ENCODE measurements at regions not wholly inside any gene's neighbourhood (a gene's known extent, or its start where the extent isn't known, plus 50 kb on each side); places are given as distances from the start of the nearest gene placed in this dataset.

DNA sequence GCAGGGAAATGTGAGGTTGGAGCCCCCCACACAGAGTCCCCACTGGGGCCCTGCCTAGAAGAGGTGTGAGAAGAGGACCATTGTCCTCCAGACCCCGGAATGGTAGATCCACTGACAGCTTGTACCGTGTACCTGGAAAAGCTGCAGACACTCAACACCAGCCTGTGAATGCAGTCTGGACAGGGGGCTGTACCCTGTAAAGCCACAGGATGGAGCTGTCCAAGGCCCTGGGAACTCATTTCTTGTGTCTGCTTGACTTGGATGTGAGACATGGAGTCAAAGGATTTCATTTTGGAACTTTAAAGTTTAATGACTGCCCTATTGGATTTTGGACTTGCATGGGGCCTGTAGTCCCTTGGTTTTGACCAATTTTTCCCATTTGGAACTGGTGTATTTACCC lies 535.0 kb upstream of the MEF2C start:
- no CpG with 5 or more reads among the region's 2 CpGs for WGBS (ENCODE audit: insufficient coverage, low lambda C conversion rate)

DNA sequence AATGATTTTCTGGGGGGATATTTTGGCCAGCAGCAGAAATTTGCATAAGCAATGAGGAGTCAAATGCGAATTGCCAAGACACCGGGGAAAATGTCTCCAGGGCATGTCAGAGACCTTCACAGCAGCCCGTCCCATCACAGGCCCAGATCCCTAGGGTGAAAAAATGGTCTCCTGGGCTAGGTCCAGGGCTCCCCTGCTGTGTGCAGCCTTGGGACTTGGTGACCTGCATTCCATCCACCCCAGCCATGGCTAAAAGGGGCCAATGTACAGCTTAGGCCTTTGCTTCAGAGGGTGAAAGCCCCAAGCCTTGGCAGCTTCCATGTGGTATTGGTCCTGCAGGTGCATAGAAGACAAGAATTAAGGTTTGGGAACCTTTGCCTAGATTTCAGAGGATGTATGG lies 534.5 kb upstream of the MEF2C start:
- no peaks in the 10 kb centered on the region for H3K9me3 ChIP-seq (ENCODE audit: control insufficient read depth, low read depth, low read length)
- DNase-seq = no peak
- no CpG with 5 or more reads among the region's 3 CpGs for WGBS (ENCODE audit: insufficient coverage, low lambda C conversion rate)
- H3K27ac ChIP-seq (ENCODE audit: low read length) = no peak overlapping the region
- peaks cover 3% of the 10 kb centered on the region for H3K4me1 ChIP-seq (ENCODE audit: control insufficient read depth, insufficient read depth, low read length)
- H3K36me3 ChIP-seq (ENCODE audit: control insufficient read depth, insufficient read depth, low read length) = no peaks in the 10 kb centered on the region
- no peaks in the 10 kb centered on the region for H3K27me3 ChIP-seq (ENCODE audit: control insufficient read depth, insufficient read depth, low read length)
- H3K4me3 ChIP-seq (ENCODE audit: low read length) = no peak overlapping the region

More for the DNA sequence above, 535.0 kb upstream of the MEF2C start:
- H3K27ac ChIP-seq (ENCODE audit: low read length) = no peak overlapping the region
- H3K36me3 ChIP-seq (ENCODE audit: control insufficient read depth, insufficient read depth, low read length) = no peaks in the 10 kb centered on the region
- peaks cover 3% of the 10 kb centered on the region for H3K4me1 ChIP-seq (ENCODE audit: control insufficient read depth, insufficient read depth, low read length)
- no peaks in the 10 kb centered on the region for H3K9me3 ChIP-seq (ENCODE audit: control insufficient read depth, low read depth, low read length)
- H3K27me3 ChIP-seq (ENCODE audit: control insufficient read depth, insufficient read depth, low read length) = no peaks in the 10 kb centered on the region
- H3K4me3 ChIP-seq (ENCODE audit: low read length) = no peak overlapping the region
- no peak for DNase-seq

DNA sequence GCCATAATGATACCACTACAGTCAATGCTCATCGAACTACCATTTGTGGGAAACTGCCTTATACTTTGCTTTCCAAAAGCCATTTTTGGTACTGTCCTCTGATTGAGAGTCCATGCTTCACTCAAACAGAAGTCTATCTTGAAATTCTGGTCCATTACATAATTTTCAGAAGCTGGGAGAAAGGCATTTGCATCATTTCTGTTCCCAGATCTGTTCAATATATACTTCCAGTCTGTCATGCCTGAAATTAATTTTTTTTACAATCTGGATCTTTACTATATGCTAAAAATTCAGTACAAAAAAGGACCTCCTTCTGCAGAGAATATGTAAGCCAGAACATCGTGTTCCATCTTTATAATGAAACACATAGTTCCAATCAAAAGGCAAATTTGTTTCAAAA lies 528.9 kb upstream of the MEF2C start:
- Histone ChIP-seq H3K36me3 (ENCODE audit: control insufficient read depth, insufficient read depth, low read length) (no peaks in the 10 kb centered on the region), H3K27ac (ENCODE audit: low read length) (no peak overlapping the region), H3K9me3 (ENCODE audit: control insufficient read depth, low read depth, low read length) (no peaks in the 10 kb centered on the region), H3K4me1 (ENCODE audit: control insufficient read depth, insufficient read depth, low read length) (no peaks in the 10 kb centered on the region), H3K27me3 (ENCODE audit: control insufficient read depth, insufficient read depth, low read length) (no peaks in the 10 kb centered on the region), H3K4me3 (ENCODE audit: low read length) (no peak overlapping the region)
- DNase-seq = no peak
- 100% methylated on average over 1 of the region's 2 CpGs for WGBS (ENCODE audit: insufficient coverage, low lambda C conversion rate)

DNA sequence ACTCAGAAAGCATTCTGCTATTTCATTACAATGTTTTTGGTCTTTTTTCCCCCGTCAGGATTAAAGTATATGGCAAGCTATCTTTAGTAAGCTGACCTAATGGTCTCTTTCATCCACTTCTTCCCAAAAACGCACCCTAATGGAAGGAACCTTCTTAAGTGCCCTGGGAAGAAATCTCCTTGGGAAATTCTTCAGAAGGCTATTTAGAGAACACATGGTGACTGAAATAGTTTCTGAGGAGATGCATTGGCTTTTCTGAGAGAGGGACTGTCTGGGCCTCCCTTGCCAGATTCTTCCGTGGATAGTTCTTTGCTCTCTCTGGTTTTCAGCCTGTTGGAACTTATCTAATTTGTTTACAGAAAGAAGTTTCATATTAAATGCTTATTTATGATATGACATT lies 524.1 kb upstream of the MEF2C start:
- 100% methylated on average over 1 of the region's 3 CpGs for WGBS (ENCODE audit: insufficient coverage, low lambda C conversion rate)
- Histone ChIP-seq H3K4me3 (ENCODE audit: low read length) (no peak overlapping the region), H3K4me1 (ENCODE audit: control insufficient read depth, insufficient read depth, low read length) (no peaks in the 10 kb centered on the region), H3K36me3 (ENCODE audit: control insufficient read depth, insufficient read depth, low read length) (no peaks in the 10 kb centered on the region), H3K27ac (ENCODE audit: low read length) (no peak overlapping the region), H3K27me3 (ENCODE audit: control insufficient read depth, insufficient read depth, low read length) (no peaks in the 10 kb centered on the region), H3K9me3 (ENCODE audit: control insufficient read depth, low read depth, low read length) (no peaks in the 10 kb centered on the region)
- no peak for DNase-seq

DNA sequence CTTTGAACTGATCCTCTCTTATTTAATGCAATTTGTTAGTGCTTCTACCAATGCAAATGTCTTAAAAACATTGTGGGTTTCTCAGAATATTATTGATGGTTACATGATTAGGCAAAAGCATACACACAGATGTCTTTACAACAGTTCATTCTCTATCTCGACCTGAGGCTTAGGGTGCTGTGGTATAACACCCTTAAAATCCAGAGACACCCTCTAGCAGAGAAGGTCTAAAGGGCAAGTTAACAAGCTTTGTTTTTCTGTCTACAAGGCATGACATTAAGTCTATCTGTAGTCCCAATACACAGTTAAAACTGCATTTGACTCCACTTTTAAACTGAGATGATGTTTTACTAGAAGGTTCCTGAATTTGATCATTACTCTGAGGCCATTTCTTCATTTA lies 518.7 kb upstream of the MEF2C start:
- H3K27me3 ChIP-seq (ENCODE audit: control insufficient read depth, insufficient read depth, low read length) = no peaks in the 10 kb centered on the region

DNA sequence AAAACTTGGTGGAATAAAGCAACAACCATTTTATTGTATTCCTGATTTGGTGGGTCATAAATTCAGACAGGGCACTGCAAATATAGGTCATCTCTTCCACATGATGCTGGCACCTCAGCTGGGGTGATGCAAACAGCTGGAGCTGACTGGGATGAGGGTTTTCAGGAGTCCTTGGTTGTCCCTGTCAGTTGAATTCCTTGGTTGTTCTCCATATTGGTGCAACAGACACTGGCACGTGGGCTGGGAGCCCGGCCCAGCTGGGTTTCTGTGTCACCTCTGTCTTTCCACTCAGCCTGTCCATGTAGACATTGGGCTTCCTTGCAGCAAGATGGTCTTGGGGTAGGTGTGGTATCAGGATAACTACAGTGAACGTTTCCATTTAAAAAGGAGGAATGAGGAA lies 518.0 kb upstream of the MEF2C start:
- Histone ChIP-seq H3K4me3 (ENCODE audit: low read length) (no peak overlapping the region), H3K27ac (ENCODE audit: low read length) (no peak overlapping the region), H3K27me3 (ENCODE audit: control insufficient read depth, insufficient read depth, low read length) (no peaks in the 10 kb centered on the region), H3K36me3 (ENCODE audit: control insufficient read depth, insufficient read depth, low read length) (no peaks in the 10 kb centered on the region), H3K4me1 (ENCODE audit: control insufficient read depth, insufficient read depth, low read length) (no peaks in the 10 kb centered on the region), H3K9me3 (ENCODE audit: control insufficient read depth, low read depth, low read length) (no peaks in the 10 kb centered on the region)
- DNase-seq = no peak
- WGBS (ENCODE audit: insufficient coverage, low lambda C conversion rate) = 100% methylated on average over 1 of the region's 3 CpGs

More for the DNA sequence above, 518.7 kb upstream of the MEF2C start:
- no CpG with 5 or more reads among the region's 1 CpG for WGBS (ENCODE audit: insufficient coverage, low lambda C conversion rate)
- no peak overlapping the region for H3K27ac ChIP-seq (ENCODE audit: low read length)
- no peak for DNase-seq
- H3K4me3 ChIP-seq (ENCODE audit: low read length) = no peak overlapping the region
- no peaks in the 10 kb centered on the region for H3K4me1 ChIP-seq (ENCODE audit: control insufficient read depth, insufficient read depth, low read length)
- no peaks in the 10 kb centered on the region for H3K9me3 ChIP-seq (ENCODE audit: control insufficient read depth, low read depth, low read length)
- H3K36me3 ChIP-seq (ENCODE audit: control insufficient read depth, insufficient read depth, low read length) = no peaks in the 10 kb centered on the region

DNA sequence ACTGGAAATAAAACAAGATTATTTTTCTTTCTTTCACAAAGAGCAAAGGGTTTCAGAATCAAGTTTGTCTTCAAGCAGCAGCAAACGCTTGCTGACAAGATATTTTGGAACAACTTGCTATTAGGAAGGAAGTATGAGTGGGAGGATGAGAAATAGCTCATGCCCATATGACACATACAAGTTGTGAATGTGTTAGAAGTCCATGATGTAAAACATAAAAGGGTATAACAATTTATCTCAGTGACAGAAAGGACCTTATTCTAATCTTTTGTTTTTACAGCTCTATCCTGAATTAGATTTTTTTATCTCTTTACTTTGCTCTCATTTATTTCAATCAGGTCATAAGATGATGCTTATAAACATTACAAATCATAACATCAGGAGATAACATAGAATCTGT lies 516.6 kb upstream of the MEF2C start:
- Histone ChIP-seq H3K27me3 (ENCODE audit: control insufficient read depth, insufficient read depth, low read length) (no peaks in the 10 kb centered on the region), H3K4me1 (ENCODE audit: control insufficient read depth, insufficient read depth, low read length) (no peaks in the 10 kb centered on the region), H3K9me3 (ENCODE audit: control insufficient read depth, low read depth, low read length) (no peaks in the 10 kb centered on the region), H3K4me3 (ENCODE audit: low read length) (no peak overlapping the region), H3K27ac (ENCODE audit: low read length) (no peak overlapping the region), H3K36me3 (ENCODE audit: control insufficient read depth, insufficient read depth, low read length) (no peaks in the 10 kb centered on the region)
- DNase-seq = no peak
- WGBS (ENCODE audit: insufficient coverage, low lambda C conversion rate) = no CpG with 5 or more reads among the region's 1 CpG

DNA sequence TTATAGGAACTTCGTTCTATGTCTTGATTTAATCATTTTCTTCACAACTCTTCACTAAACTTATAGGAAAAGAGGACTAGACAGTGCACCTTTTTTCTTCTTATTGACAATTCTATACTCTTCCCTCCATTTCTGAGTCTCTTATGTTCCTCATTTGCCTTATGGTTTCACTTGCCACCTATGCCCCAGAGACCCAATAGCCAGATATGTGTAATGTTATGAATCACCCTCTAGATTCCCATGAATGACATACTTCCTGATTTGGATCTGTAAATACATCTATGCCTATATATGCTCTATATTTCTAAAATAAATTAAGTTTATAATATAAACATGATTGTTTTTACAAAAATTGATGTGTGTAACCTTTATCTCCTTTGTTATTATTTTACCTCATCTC lies 514.1 kb upstream of the MEF2C start:
- H3K27ac ChIP-seq (ENCODE audit: low read length) = no peak overlapping the region
- no peak overlapping the region for H3K4me3 ChIP-seq (ENCODE audit: low read length)
- H3K4me1 ChIP-seq (ENCODE audit: control insufficient read depth, insufficient read depth, low read length) = no peaks in the 10 kb centered on the region
- no peaks in the 10 kb centered on the region for H3K9me3 ChIP-seq (ENCODE audit: control insufficient read depth, low read depth, low read length)
- no peak for DNase-seq
- H3K27me3 ChIP-seq (ENCODE audit: control insufficient read depth, insufficient read depth, low read length) = no peaks in the 10 kb centered on the region
- 100% methylated on average over 1 of the region's 1 CpG for WGBS (ENCODE audit: insufficient coverage, low lambda C conversion rate)
- H3K36me3 ChIP-seq (ENCODE audit: control insufficient read depth, insufficient read depth, low read length) = no peaks in the 10 kb centered on the region

DNA sequence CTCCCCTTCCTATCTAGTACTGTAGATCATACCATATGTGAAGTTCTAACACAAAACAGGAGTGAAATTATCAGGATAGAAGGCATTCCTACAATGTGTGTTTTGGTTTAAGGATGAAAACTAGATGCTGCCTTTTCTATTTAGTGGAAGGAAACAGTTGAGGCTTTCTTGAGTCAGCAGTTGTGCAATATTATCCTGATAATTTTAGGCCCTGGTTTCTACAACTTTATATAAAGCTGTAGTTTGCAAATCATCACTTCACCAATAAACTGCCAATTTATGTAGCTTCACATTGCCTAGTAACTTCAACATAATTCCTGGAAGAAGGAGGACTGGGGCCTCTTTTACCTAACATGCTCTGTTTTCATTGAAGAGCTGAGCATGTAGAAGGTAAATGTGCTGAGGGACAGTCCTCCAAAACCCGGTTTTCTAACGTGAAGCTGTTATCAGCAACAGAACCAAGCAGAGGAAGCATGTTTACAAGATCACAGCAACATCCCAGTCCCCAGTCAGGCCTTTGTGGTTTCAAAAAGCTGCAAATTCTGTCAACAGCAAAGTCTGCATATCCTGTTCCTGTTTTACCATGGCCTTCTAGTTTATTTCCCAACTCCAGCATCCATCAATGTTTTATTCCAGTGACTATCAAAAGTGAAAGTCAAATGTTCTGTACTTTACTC lies 513.4 kb upstream of the MEF2C start:
- no peaks in the 10 kb centered on the region for H3K4me1 ChIP-seq (ENCODE audit: control insufficient read depth, insufficient read depth, low read length)
- no peaks in the 10 kb centered on the region for H3K36me3 ChIP-seq (ENCODE audit: control insufficient read depth, insufficient read depth, low read length)
- no peaks in the 10 kb centered on the region for H3K9me3 ChIP-seq (ENCODE audit: control insufficient read depth, low read depth, low read length)
- WGBS (ENCODE audit: insufficient coverage, low lambda C conversion rate) = no CpG with 5 or more reads among the region's 2 CpGs
- no peak overlapping the region for H3K27ac ChIP-seq (ENCODE audit: low read length)
- H3K27me3 ChIP-seq (ENCODE audit: control insufficient read depth, insufficient read depth, low read length) = no peaks in the 10 kb centered on the region
- H3K4me3 ChIP-seq (ENCODE audit: low read length) = no peak overlapping the region
- peak in 1 of 2 donors; percentile 45 for DNase-seq

DNA sequence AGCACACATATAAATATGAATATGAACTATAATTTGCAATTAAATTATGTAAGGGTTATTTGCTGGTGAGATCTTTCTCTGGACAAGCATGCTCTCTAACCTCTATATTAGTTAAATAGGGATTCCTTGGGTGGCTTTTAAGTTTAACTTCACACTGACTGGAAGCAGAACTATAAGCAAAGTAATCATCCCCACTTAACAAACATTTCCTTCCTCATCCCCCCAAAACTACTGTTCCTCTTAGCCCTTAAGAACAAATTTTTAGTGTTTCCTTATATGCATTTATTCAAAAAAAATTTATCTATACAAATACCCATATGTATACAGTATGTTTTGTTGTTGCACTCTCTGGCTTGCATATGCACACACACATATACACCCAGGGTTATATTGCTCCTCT lies 512.1 kb upstream of the MEF2C start:
- H3K4me1 ChIP-seq (ENCODE audit: control insufficient read depth, insufficient read depth, low read length) = no peaks in the 10 kb centered on the region
- no peaks in the 10 kb centered on the region for H3K27me3 ChIP-seq (ENCODE audit: control insufficient read depth, insufficient read depth, low read length)
- H3K4me3 ChIP-seq (ENCODE audit: low read length) = no peak overlapping the region
- no peaks in the 10 kb centered on the region for H3K36me3 ChIP-seq (ENCODE audit: control insufficient read depth, insufficient read depth, low read length)
- no peak for DNase-seq
- no peaks in the 10 kb centered on the region for H3K9me3 ChIP-seq (ENCODE audit: control insufficient read depth, low read depth, low read length)
- H3K27ac ChIP-seq (ENCODE audit: low read length) = no peak overlapping the region

DNA sequence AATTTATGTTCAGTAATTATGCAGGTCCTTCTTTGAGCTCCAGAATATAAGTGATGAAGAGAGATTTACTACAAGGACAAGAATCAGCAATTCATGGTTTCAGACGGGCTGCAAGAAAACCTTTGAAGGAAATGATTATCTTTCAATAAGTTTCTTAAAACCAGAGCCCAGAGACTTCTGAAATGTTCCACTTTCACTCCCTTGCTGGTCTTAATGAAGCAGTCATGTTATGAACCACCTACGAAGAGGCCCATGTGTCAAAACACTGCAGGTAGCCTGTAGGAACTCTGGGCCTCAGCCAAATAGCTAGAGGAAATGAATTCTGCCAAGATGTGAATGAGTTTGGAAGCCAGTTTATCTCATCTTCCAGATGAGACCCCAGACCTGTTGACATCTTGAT lies 505.9 kb upstream of the MEF2C start:
- Histone ChIP-seq H3K4me1 (ENCODE audit: control insufficient read depth, insufficient read depth, low read length) (no peaks in the 10 kb centered on the region), H3K27ac (ENCODE audit: low read length) (no peak overlapping the region), H3K9me3 (ENCODE audit: control insufficient read depth, low read depth, low read length) (no peaks in the 10 kb centered on the region), H3K4me3 (ENCODE audit: low read length) (no peak overlapping the region), H3K36me3 (ENCODE audit: control insufficient read depth, insufficient read depth, low read length) (no peaks in the 10 kb centered on the region), H3K27me3 (ENCODE audit: control insufficient read depth, insufficient read depth, low read length) (no peaks in the 10 kb centered on the region)
- no CpG with 5 or more reads among the region's 2 CpGs for WGBS (ENCODE audit: insufficient coverage, low lambda C conversion rate)
- no peak for DNase-seq

Measured in large intestine (tissue), 3 donors.